ENCODE measurements at regions not wholly inside any gene's neighbourhood (a gene's known extent, or its start where the extent isn't known, plus 50 kb on each side); places are given as distances from the start of the nearest gene placed in this dataset.

GRCh38 chr3:194935061-194935460, 249.4 kb downstream of the FAM43A start:
- ChIA-PET POLR2A (no interaction called here), CTCF (no interaction called here)
- H3K4me2 ChIP-seq (replicated peaks; ENCODE audit: low read depth, low read length, poor library complexity, severe bottlenecking), result no peak overlapping the region
- H3K27me3 ChIP-seq (replicated peaks in 1 of 4; ENCODE audit: control extremely low read depth in 1 of 4, control insufficient read depth in 3 of 4, insufficient read depth in 4 of 4, low read length in 3 of 4), result peaks cover 0 to 9% (median 0%) of the 10 kb centered on the region in 4 experiments
- no peak overlapping the region for H3K9ac ChIP-seq (ENCODE audit: low read length)
- TF ChIP-seq CTCF (IDR thresholded peaks at IDR 0.05) (no peak), EZH2 (IDR thresholded peaks at IDR 0.05; ENCODE audit: borderline replicate concordance, insufficient read depth, low read depth, low read length, poor library complexity, severe bottlenecking) (no peak)
- WGBS (ENCODE audit: insufficient coverage), result 93% methylated on average over 3 of the region's 4 CpGs
- Mint-ChIP-seq H3K4me3 (no peak overlapping the region), H3K9me3 (ENCODE audit: insufficient read depth) (peaks cover 5% of the 10 kb centered on the region), H3K27ac (no peak overlapping the region), H3K27me3 (peaks cover 37% of the 10 kb centered on the region), H3K4me1 (peaks cover 4% of the 10 kb centered on the region)
- peaks cover 0 to 9% (median 8%) of the 10 kb centered on the region in 3 donors for H3K9me3 ChIP-seq (ENCODE audit: control extremely low read depth in 1 of 3, control insufficient read depth in 2 of 3, insufficient read depth in 1 of 3, low read length in 2 of 3)
- ATAC-seq (ENCODE audit: low read depth), result no peak
- H3K4me1 ChIP-seq (ENCODE audit: control insufficient read depth in 2 of 2, insufficient read depth in 2 of 2, low read length in 2 of 2), result peaks cover 0 to 2% of the 10 kb centered on the region in 2 donors
- intact Hi-C loops (cut with micrococcal nuclease), result no loop called here
- H4K20me1 ChIP-seq (ENCODE audit: control insufficient read depth, insufficient read depth, low read length, poor library complexity, severe bottlenecking), result no peaks in the 10 kb centered on the region
- no peak overlapping the region for H3K27ac ChIP-seq (ENCODE audit: low read length in 2 of 2)
- H2AFZ ChIP-seq (ENCODE audit: insufficient read depth, low read depth, low read length, poor library complexity, severe bottlenecking), result no peak overlapping the region
- H3K36me3 ChIP-seq (replicated peaks in 1 of 2; ENCODE audit: control extremely low read depth in 1 of 2, control insufficient read depth in 1 of 2, extremely low read depth in 1 of 2, insufficient read depth in 2 of 2, low read length in 1 of 2), result no peaks in the 10 kb centered on the region
- no peak overlapping the region for H3K4me3 ChIP-seq (ENCODE audit: control extremely low read depth in 1 of 5, extremely low read depth in 1 of 5, insufficient read depth in 1 of 5, low read depth in 2 of 5, low read length in 4 of 5)
- no peaks in the 10 kb centered on the region for H3K79me2 ChIP-seq (ENCODE audit: control insufficient read depth, insufficient read depth, low read length)
- DNase-seq, result no peak

DNA sequence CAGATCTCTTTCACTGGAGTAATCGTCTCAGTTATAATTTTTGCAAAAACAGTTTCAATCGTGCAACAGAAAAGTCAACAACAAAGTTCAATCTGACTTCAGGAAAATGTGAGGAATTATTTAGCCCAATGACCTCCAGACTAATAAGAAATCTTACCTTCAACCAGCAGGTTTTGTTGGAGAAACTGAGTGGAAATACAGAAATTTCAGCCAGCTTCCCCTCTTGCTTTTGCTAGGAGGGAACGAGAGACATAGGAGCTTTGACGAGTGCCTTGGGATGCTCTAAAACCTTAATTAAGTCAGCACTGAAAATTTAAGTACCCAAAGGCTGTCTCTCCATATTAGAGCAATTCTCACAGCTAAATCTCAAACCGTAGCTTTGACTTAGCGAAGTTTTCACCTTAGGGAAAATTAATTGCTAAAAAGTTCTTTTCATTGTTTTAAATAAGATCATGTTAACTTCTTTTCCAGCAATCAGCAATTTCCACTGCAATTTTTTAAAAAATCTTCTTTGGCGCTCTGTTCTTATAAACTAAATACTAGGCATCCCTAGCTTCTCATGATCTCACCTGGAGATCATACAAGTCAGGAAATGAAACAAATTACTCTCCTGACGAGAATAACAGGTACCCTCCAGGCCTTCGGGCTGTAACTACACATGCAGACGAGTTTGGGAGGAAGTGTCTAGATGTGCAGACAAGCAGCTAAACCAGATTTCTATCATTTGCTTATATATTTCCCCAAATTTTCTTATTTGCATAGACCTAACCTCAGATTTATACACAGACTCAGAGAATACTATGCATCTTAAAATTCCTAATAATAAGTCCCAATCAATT, 250.2 kb downstream of the FAM43A start:
- H3K36me3 ChIP-seq (replicated peaks in 1 of 2; ENCODE audit: control extremely low read depth in 1 of 2, control insufficient read depth in 1 of 2, extremely low read depth in 1 of 2, insufficient read depth in 2 of 2, low read length in 1 of 2), result no peaks in the 10 kb centered on the region
- H3K9ac ChIP-seq (ENCODE audit: low read length), result no peak overlapping the region
- DNase-seq (no peak), ATAC-seq (ENCODE audit: low read depth) (no peak)
- H3K4me2 ChIP-seq (replicated peaks; ENCODE audit: low read depth, low read length, poor library complexity, severe bottlenecking), result no peak overlapping the region
- no peak overlapping the region for H3K27ac ChIP-seq (ENCODE audit: low read length in 2 of 2)
- H3K4me3 ChIP-seq (ENCODE audit: control extremely low read depth in 1 of 5, extremely low read depth in 1 of 5, insufficient read depth in 1 of 5, low read depth in 2 of 5, low read length in 4 of 5), result no peak overlapping the region
- intact Hi-C loops (cut with micrococcal nuclease), result no loop called here
- 94% methylated on average over 2 of the region's 10 CpGs for WGBS (ENCODE audit: insufficient coverage)
- Mint-ChIP-seq H3K4me3 (no peak overlapping the region), H3K4me1 (peaks cover 4% of the 10 kb centered on the region), H3K27me3 (peaks cover 38% of the 10 kb centered on the region), H3K9me3 (ENCODE audit: insufficient read depth) (peaks cover 5% of the 10 kb centered on the region), H3K27ac (no peak overlapping the region)
- H3K9me3 ChIP-seq (ENCODE audit: control extremely low read depth in 1 of 3, control insufficient read depth in 2 of 3, insufficient read depth in 1 of 3, low read length in 2 of 3), result peaks cover 0 to 9% (median 8%) of the 10 kb centered on the region in 3 donors
- peaks cover 0 to 2% of the 10 kb centered on the region in 2 donors for H3K4me1 ChIP-seq (ENCODE audit: control insufficient read depth in 2 of 2, insufficient read depth in 2 of 2, low read length in 2 of 2)
- no peak overlapping the region for H2AFZ ChIP-seq (ENCODE audit: insufficient read depth, low read depth, low read length, poor library complexity, severe bottlenecking)
- peaks cover 0 to 9% (median 0%) of the 10 kb centered on the region in 4 experiments for H3K27me3 ChIP-seq (replicated peaks in 1 of 4; ENCODE audit: control extremely low read depth in 1 of 4, control insufficient read depth in 3 of 4, insufficient read depth in 4 of 4, low read length in 3 of 4)
- CTCF ChIA-PET, result interaction anchor here (1.3 to 1.5 kb wide), 2 partner anchors 8 to 253 kb away, joined by 3 to 5 read pairs; no protein-coding TSS in a partner anchor
- no peaks in the 10 kb centered on the region for H3K79me2 ChIP-seq (ENCODE audit: control insufficient read depth, insufficient read depth, low read length)
- H4K20me1 ChIP-seq (ENCODE audit: control insufficient read depth, insufficient read depth, low read length, poor library complexity, severe bottlenecking), result no peaks in the 10 kb centered on the region
- POLR2A ChIA-PET, result no interaction called here
- no peak for TF ChIP-seq CTCF (IDR thresholded peaks at IDR 0.05)
- TF ChIP-seq EZH2 (IDR thresholded peaks at IDR 0.05; ENCODE audit: borderline replicate concordance, insufficient read depth, low read depth, low read length, poor library complexity, severe bottlenecking), result no peak

All from B cell (primary cell).